Glutamatergic neuron (in vitro differentiated cells): ENCODE measurements at regions not wholly inside any gene's neighbourhood (a gene's known extent, or its start where the extent isn't known, plus 50 kb on each side); places are given as distances from the start of the nearest gene placed in this dataset.

ENCODE experiments used
- DNase-seq: peaks from one replicate; pipeline ENCODE4 v3.0.0; 2022
- H3K27ac Mint-ChIP-seq: one replicate; pipeline ENCODE4 v1.8.0; 2020; ENCODE audit warnings: mild to moderate bottlenecking, mixed read lengths, inconsistent platforms; ENCODE audit not compliant: unreplicated experiment
- H3K27me3 Mint-ChIP-seq: one replicate; pipeline ENCODE4 v1.8.0; 2020; ENCODE audit warnings: mild to moderate bottlenecking, moderate library complexity, mixed read lengths, inconsistent platforms; ENCODE audit not compliant: unreplicated experiment
- H3K36me3 Mint-ChIP-seq: one replicate; pipeline ENCODE4 v1.8.0; 2020; ENCODE audit warnings: mild to moderate bottlenecking, mixed read lengths, inconsistent platforms; ENCODE audit not compliant: unreplicated experiment
- H3K4me1 Mint-ChIP-seq: one replicate; pipeline ENCODE4 v1.8.0; 2020; ENCODE audit warnings: mild to moderate bottlenecking, low read depth, mixed read lengths, inconsistent platforms; ENCODE audit not compliant: unreplicated experiment
- H3K4me3 Mint-ChIP-seq: one replicate; pipeline ENCODE4 v1.8.0; 2020; ENCODE audit warnings: mild to moderate bottlenecking, mixed read lengths, inconsistent platforms; ENCODE audit not compliant: unreplicated experiment
- H3K9me3 Mint-ChIP-seq: one replicate; pipeline ENCODE4 v1.8.0; 2020; ENCODE audit warnings: mild to moderate bottlenecking, moderate library complexity, mixed read lengths, inconsistent platforms; ENCODE audit not compliant: unreplicated experiment
- TF ChIP-seq, protein P1 (sequence below): fragments of 200-600 bp; sonication (generic); IDR thresholded peaks from one replicate; pipeline ENCODE4 v1.5.0; 2021; ENCODE audit not compliant: partially characterized antibody, unreplicated experiment

DNA sequence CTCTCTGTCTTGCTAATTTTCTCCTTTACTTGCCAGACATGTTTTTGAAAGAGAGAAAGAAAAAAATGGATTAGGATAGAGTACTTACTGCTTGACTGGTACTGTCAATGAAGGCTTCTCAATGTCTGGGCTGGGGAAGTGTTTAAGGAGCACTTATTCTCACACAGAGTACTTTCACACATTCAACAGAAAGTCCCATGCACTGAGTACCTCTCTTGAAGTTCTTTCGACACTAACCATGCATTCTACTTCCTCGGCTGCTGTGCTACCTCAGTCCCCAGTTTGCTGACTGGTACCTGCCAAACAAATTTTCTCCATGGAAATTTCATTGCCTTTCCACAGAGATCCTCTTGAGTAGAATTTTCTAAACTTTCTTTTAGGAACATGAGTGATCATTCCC lies 281.9 kb downstream of the RBM26 start:
- TF ChIP-seq, protein P1, sequence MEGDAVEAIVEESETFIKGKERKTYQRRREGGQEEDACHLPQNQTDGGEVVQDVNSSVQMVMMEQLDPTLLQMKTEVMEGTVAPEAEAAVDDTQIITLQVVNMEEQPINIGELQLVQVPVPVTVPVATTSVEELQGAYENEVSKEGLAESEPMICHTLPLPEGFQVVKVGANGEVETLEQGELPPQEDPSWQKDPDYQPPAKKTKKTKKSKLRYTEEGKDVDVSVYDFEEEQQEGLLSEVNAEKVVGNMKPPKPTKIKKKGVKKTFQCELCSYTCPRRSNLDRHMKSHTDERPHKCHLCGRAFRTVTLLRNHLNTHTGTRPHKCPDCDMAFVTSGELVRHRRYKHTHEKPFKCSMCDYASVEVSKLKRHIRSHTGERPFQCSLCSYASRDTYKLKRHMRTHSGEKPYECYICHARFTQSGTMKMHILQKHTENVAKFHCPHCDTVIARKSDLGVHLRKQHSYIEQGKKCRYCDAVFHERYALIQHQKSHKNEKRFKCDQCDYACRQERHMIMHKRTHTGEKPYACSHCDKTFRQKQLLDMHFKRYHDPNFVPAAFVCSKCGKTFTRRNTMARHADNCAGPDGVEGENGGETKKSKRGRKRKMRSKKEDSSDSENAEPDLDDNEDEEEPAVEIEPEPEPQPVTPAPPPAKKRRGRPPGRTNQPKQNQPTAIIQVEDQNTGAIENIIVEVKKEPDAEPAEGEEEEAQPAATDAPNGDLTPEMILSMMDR: no peak
- H3K27ac Mint-ChIP-seq: no peak overlapping the region
- no peaks in the 10 kb centered on the region for H3K27me3 Mint-ChIP-seq
- peaks cover 2% of the 10 kb centered on the region for H3K4me1 Mint-ChIP-seq
- H3K4me3 Mint-ChIP-seq: no peak overlapping the region
- H3K9me3 Mint-ChIP-seq: no peaks in the 10 kb centered on the region
- DNase-seq: no peak
- H3K36me3 Mint-ChIP-seq: no peaks in the 10 kb centered on the region

DNA sequence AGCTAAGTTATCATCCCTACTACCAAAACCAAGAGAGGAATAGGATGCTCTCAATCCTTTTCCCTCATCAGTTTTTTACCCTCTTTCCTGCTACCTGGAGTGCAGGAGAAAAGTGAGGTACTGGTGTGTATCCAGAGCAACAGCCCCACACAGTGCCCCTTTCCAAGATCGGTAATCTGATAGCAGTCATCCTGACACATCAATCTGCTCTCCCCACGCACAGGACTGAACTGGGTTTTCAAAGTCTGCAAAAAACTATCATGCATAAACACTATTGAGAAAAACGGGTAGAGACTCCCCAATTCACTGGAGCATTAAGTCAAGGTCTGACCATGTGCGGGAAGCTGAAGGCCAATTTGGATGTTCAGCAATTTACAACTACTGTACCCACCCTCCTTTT lies 284.8 kb downstream of the RBM26 start:
- Mint-ChIP-seq H3K27me3 (no peaks in the 10 kb centered on the region), H3K9me3 (peaks cover 3% of the 10 kb centered on the region), H3K27ac (no peak overlapping the region), H3K36me3 (peaks cover 4% of the 10 kb centered on the region), H3K4me1 (peaks cover 2% of the 10 kb centered on the region), H3K4me3 (no peak overlapping the region)
- DNase-seq: no peak
- TF ChIP-seq, protein P1: no peak

DNA sequence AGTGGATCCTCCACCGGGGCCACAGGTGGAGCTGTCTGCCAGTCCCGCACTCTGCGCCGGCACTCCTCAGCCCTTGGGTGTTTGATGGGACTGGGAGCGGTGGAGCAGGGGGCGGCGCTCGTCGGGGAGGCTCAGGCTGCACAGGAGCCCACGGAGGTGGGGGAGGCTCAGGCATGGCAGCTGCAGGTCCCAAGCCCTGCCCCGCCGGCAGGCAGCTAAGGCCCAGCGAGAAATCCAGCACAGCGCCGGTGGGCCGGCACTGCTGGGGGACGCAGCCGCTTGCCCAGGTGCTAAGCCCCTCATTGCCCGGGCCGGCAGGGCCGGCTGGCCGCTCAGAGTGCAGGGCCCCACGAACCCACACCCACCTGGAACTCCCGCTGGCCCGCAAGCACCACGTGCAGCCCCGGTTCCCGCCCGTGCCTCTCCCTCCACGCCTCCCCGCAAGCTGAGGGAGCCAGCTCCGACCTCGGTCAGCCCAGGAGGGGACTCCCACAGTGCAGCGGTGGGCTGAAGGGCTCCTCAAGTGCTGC lies 286.4 kb downstream of the RBM26 start:
- Mint-ChIP-seq H3K9me3 (peaks cover 3% of the 10 kb centered on the region), H3K4me3 (no peak overlapping the region), H3K27ac (no peak overlapping the region), H3K4me1 (peaks cover 2% of the 10 kb centered on the region), H3K36me3 (peaks cover 4% of the 10 kb centered on the region), H3K27me3 (no peaks in the 10 kb centered on the region)
- DNase-seq: no peak
- TF ChIP-seq, protein P1: no peak

DNA sequence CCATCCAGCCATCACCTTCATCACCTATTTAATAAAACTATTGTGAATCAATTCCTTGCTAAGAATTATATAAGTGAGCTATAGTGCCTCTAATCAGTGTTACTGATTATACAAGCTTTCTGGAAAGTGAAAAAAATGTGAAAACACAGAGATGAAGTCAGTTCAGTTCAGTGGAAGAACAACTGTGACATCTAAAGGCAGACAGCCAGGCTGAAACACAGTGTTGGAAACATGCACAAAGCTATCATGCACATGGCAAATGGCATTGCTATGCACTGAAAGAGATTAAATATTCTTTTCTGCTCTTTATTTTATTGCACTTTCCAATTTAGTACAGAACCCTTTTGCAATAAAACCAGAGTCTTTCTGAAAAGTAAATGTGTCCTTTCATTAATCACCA lies 294.0 kb downstream of the RBM26 start:
- Mint-ChIP-seq H3K4me1 (peaks cover 20% of the 10 kb centered on the region), H3K9me3 (peaks cover 2% of the 10 kb centered on the region), H3K36me3 (no peaks in the 10 kb centered on the region), H3K27ac (no peak overlapping the region), H3K27me3 (no peaks in the 10 kb centered on the region), H3K4me3 (no peak overlapping the region)
- DNase-seq: no peak
- TF ChIP-seq, protein P1: no peak

DNA sequence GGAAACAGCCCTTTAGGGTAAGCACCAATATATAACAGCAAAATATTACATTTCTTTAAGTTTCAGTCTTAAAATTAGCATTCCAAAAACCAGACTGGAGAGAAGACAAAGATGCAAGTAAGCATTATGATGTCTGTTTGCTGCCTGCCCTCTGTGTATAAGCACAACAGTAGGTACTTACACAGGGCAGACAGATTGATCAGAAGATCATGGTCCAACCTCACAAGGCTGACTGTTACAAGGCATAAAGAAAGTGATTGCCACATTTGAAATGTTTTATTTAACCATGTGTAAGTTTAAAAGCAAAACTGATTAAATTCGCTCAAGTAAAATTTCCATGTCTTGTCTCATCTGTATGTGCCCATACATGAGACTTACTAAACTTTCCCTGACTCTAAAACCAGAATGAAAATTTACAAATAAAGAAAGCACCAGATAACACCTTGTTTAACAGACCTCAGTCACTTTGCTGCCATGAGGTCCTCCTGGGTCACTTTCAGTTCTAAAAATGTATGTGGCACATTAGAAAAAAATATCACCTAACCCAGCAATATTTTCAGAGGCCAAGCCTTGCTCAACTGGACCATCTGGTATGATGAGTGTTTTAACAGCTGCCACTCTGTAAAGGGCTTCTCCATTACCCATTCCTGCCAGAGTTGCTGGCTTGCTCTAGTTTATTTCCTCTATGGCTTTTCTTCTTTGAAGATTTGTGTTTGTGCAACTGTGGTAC lies 297.0 kb downstream of the RBM26 start:
- Mint-ChIP-seq H3K4me1 (peaks cover 20% of the 10 kb centered on the region), H3K36me3 (no peaks in the 10 kb centered on the region), H3K4me3 (peak overlapping the region; percentile 44), H3K27ac (peak overlapping the region; percentile 89), H3K9me3 (peaks cover 2% of the 10 kb centered on the region), H3K27me3 (no peaks in the 10 kb centered on the region)
- no peak for DNase-seq
- TF ChIP-seq, protein P1: no peak
